A673 (cell line): ENCODE measurements at regions not wholly inside any gene's neighbourhood (a gene's known extent, or its start where the extent isn't known, plus 50 kb on each side); places are given as distances from the start of the nearest gene placed in this dataset.
"Not testable (repeated sequence)": the region's sequence is repeated elsewhere in the genome, so short reads cannot be mapped to it uniquely, and the experiment has no call there.

Source experiments
- BruUV-seq: library from RNA; stranded (reverse); fragments of 400-500 nt; replicated peaks from 2 replicates; lab custom pipeline; 2021; lab: Mats Ljungman, UMichigan
- CTCF ChIA-PET: fragments of 300-600 bp; sonication (Branson Sonifier 250); formaldehyde crosslinking; loops from one replicate; lab custom pipeline; 2022; ENCODE audit warnings: antibody characterized with exemption; lab: Charles Lee
- POLR2A ChIA-PET: fragments of 300-600 bp; sonication (Branson Sonifier 250); formaldehyde crosslinking; loops from one replicate; lab custom pipeline; 2022; ENCODE audit warnings: antibody characterized with exemption; ENCODE audit not compliant: low non-redundant PET; lab: Charles Lee
- DNase-seq: peaks from one replicate; pipeline ENCODE4 v3.0.0-alpha.2; 2015; ENCODE audit warnings: low spot score
- H3K27ac ChIP-seq: fragments of 200-600 bp; sonication (generic); 2 replicates; pipeline ENCODE4 v1.5.1; 2016; ENCODE audit warnings: mixed run types, low read depth, mild to moderate bottlenecking, mixed read lengths, antibody characterized with exemption, low read length; ENCODE audit not compliant: poor library complexity, severe bottlenecking
- H3K27me3 ChIP-seq: fragments of 200-600 bp; sonication (generic); replicated peaks from 2 replicates; pipeline ENCODE4 v1.6.1; 2017; ENCODE audit warnings: mixed run types, low read depth, mild to moderate bottlenecking, mixed read lengths, antibody characterized with exemption, low read length; ENCODE audit not compliant: insufficient read depth, poor library complexity
- H3K36me3 ChIP-seq: fragments of 200-600 bp; sonication (generic); 2 replicates; pipeline ENCODE4 v1.6.1; 2016; ENCODE audit warnings: mixed run types, mild to moderate bottlenecking, mixed read lengths, antibody characterized with exemption, low read length; ENCODE audit not compliant: insufficient read depth, poor library complexity, severe bottlenecking
- H3K4me1 ChIP-seq: fragments of 200-600 bp; sonication (generic); 2 replicates; pipeline ENCODE4 v1.6.1; 2017; ENCODE audit warnings: mixed run types, mild to moderate bottlenecking, mixed read lengths, antibody characterized with exemption, low read length; ENCODE audit not compliant: insufficient read depth, poor library complexity, severe bottlenecking
- H3K4me3 ChIP-seq: fragments of 200-600 bp; sonication (generic); 2 replicates; pipeline ENCODE4 v1.5.1; 2016; ENCODE audit warnings: low read depth, mixed run types, mild to moderate bottlenecking, mixed read lengths, low read length; ENCODE audit not compliant: poor library complexity, severe bottlenecking
- H3K9me3 ChIP-seq: fragments of 200-600 bp; sonication (generic); 2 replicates; pipeline ENCODE4 v1.6.1; 2016; ENCODE audit warnings: mixed run types, low read depth, mild to moderate bottlenecking, mixed read lengths, antibody characterized with exemption, low read length; ENCODE audit not compliant: poor library complexity, severe bottlenecking
- EZH2 ChIP-seq: fragments of 200-600 bp; sonication (generic); IDR thresholded peaks from 2 replicates; pipeline ENCODE4 v1.6.1; 2017; ENCODE audit warnings: borderline replicate concordance, low read depth, mild to moderate bottlenecking, mixed read lengths, antibody characterized with exemption, low read length; ENCODE audit not compliant: poor library complexity, severe bottlenecking
- intact Hi-C: fragments of 100-400 bp; cut with micrococcal nuclease; formaldehyde crosslinking; loops from one replicate; pipeline ENCODE4 v1.10.0; 2022; ENCODE audit not compliant: unreplicated experiment
- TF ChIP-seq, protein P1 (sequence below): fragments of 300-800, 200-600 bp; sonication (generic); conservative IDR thresholded peaks from 2 replicates; pipeline ENCODE4 v1.5.1; 2017; ENCODE audit warnings: low read depth, mild to moderate bottlenecking, antibody characterized with exemption, low read length, moderate library complexity, mixed read lengths

DNA sequence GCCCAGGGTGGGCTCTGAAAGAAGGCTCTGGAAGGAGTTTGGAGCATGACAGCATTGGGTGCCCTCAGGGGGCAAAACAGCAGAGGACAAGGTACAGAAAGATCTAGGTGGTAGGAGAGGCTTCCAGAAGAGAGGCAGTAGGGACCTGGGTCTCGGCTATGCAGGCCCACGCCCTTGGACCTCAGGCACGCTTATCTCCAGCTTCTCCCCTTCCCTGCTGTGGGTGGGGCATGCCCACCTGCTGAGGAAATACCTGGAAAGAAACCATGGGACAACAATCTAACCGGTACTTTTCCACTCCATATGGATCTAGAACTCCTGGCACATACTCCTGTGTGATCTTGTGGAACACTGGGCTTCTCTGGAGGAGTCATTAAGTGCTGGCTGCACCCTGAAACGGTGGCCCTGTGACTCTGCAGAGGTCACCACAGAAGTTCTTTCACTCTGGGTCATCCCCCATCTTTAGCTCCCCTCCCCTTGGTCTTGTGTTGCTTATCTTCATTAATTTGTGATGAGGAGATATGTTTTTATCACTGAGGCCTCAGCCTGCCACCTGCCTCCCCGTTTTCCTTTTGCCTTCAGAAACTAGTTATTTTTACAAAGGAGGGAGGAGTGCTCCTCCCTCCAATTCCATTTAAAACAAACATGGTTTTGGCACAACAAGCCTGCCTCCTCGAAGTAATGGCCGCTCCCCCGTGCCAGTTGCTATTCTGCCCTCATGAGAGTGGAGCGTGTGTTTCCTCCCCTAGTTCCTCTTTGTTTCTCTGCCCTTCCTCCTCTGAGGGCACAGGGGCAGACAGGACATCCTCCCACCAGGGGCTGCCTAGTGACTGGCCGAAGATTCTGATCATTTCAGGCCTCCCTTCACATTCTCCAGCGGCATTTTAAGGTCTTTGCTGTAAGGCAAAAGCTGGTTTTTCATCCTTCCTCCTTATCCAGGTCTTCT, 78.0 kb upstream of the ATP5PO start:
- Histone ChIP-seq H3K36me3 (no peaks in the 10 kb centered on the region), H3K27ac (no peak overlapping the region), H3K4me3 (no peak overlapping the region), H3K4me1 (no peaks in the 10 kb centered on the region), H3K9me3 (no peaks in the 10 kb centered on the region), H3K27me3 (no peaks in the 10 kb centered on the region)
- CTCF ChIA-PET: no interaction called here
- no peak for TF ChIP-seq EZH2
- TF ChIP-seq, protein P1, sequence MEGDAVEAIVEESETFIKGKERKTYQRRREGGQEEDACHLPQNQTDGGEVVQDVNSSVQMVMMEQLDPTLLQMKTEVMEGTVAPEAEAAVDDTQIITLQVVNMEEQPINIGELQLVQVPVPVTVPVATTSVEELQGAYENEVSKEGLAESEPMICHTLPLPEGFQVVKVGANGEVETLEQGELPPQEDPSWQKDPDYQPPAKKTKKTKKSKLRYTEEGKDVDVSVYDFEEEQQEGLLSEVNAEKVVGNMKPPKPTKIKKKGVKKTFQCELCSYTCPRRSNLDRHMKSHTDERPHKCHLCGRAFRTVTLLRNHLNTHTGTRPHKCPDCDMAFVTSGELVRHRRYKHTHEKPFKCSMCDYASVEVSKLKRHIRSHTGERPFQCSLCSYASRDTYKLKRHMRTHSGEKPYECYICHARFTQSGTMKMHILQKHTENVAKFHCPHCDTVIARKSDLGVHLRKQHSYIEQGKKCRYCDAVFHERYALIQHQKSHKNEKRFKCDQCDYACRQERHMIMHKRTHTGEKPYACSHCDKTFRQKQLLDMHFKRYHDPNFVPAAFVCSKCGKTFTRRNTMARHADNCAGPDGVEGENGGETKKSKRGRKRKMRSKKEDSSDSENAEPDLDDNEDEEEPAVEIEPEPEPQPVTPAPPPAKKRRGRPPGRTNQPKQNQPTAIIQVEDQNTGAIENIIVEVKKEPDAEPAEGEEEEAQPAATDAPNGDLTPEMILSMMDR: no peak
- DNase-seq: no peak
- intact Hi-C loops: no loop called here
- BruUV-seq: no TSS peak
- POLR2A ChIA-PET: no interaction called here

DNA sequence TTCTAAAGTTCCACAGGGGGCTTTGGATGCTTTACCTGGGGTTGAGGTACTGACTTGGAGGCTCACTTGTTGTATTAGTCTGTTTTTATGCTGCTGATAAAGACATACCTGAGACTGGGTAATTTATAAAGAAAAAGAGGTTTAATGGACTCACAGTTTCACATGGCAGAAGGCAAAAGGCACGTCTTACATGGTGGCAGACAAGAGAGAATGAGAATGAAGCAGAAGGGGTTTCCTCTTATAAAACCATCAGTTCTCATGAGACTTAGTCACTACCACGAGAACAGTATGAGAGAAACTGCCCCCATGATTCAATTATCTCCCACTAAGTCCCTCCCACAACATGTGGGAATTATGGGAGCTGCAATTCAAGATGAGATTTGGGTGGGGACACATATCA, 76.8 kb upstream of the ATP5PO start:
- H3K4me3 ChIP-seq, BruUV-seq, POLR2A ChIA-PET, DNase-seq, H3K27me3 ChIP-seq, H3K9me3 ChIP-seq, CTCF ChIA-PET, H3K27ac ChIP-seq, H3K4me1 ChIP-seq, intact Hi-C loops, H3K36me3 ChIP-seq: not testable (repeated sequence)

DNA sequence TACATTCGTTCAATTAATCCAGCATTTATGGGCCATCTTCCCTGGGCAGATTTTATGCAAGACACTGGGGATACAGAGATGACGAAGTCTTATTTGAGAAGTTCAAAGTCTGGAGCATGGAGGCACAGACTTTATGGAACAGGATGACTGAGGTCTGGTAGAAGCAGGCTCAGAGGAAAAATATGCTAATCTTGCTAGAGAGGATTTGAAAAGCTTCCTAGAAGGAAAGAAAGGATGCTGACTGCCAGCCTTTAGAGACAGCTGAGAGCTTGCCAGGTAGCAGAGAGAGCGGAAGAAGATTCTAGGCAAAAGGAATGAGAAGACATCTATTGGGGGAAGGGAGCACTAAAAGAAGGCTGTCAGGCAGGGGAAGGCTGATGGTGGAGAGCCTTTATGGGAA, 75.5 kb upstream of the ATP5PO start:
- no peak for DNase-seq
- H3K4me3 ChIP-seq: no peak overlapping the region
- H3K9me3 ChIP-seq: no peaks in the 10 kb centered on the region
- no peak for TF ChIP-seq EZH2
- TF ChIP-seq, protein P1: no peak
- POLR2A ChIA-PET: no interaction called here
- intact Hi-C loops: no loop called here
- H3K27ac ChIP-seq: no peak overlapping the region
- H3K27me3 ChIP-seq: no peaks in the 10 kb centered on the region
- CTCF ChIA-PET: no interaction called here
- BruUV-seq: no TSS peak
- no peaks in the 10 kb centered on the region for H3K4me1 ChIP-seq
- H3K36me3 ChIP-seq: no peaks in the 10 kb centered on the region

DNA sequence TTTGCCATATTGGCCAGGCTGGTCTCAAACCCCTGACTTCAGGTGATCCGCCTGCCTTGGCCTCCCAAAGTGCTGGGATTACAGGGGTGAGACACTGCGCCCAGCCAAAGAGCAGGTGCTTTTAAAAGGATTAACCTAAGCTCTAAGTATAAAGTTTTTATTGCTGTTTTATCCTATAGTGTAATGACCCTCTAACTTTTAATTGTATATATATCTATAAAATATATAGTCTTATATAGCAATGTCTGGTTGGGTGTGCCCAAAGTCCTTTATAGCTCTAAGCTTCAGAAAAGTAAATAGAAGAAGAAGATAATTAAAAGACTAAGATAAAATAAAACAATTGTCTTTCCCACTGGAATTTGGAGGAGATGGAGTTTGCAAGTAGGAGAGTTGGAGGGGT, 73.8 kb upstream of the ATP5PO start:
- Histone ChIP-seq H3K36me3 (no peaks in the 10 kb centered on the region), H3K27ac (no peak overlapping the region), H3K4me1 (no peaks in the 10 kb centered on the region), H3K27me3 (no peaks in the 10 kb centered on the region), H3K4me3 (no peak overlapping the region), H3K9me3 (no peaks in the 10 kb centered on the region)
- DNase-seq: no peak
- TF ChIP-seq, protein P1: no peak
- TF ChIP-seq EZH2: no peak
- ChIA-PET POLR2A (no interaction called here), CTCF (no interaction called here)
- intact Hi-C loops: no loop called here
- BruUV-seq: no TSS peak
